Dendritic cell treated with granulocyte-macrophage colony-stimulating factor and Interleukin-4, amounts not matched to agents 40 ng/mL and 50 ng/mL, for 4 days (primary cell): ENCODE measurements at regions not wholly inside any gene's neighbourhood (a gene's known extent, or its start where the extent isn't known, plus 50 kb on each side); places are given as distances from the start of the nearest gene placed in this dataset.

Experiments used
- H3K27ac Mint-ChIP-seq: one replicate; pipeline ENCODE4 v1.8.0; 2022; ENCODE audit warnings: mild to moderate bottlenecking, mixed read lengths
- H3K27me3 Mint-ChIP-seq: one replicate; pipeline ENCODE4 v1.8.0; 2022; ENCODE audit warnings: mild to moderate bottlenecking, mixed read lengths
- H3K36me3 Mint-ChIP-seq: one replicate; pipeline ENCODE4 v1.8.0; 2022; ENCODE audit warnings: low read depth, mixed read lengths
- H3K4me1 Mint-ChIP-seq: one replicate; pipeline ENCODE4 v1.8.0; 2022; ENCODE audit warnings: low read depth, mixed read lengths
- H3K4me3 Mint-ChIP-seq: one replicate; pipeline ENCODE4 v1.8.0; 2022; ENCODE audit warnings: mild to moderate bottlenecking, moderate library complexity, mixed read lengths
- H3K9me3 Mint-ChIP-seq: one replicate; pipeline ENCODE4 v1.8.0; 2022; ENCODE audit warnings: mixed read lengths
- intact Hi-C: fragments of 100-400 bp; cut with micrococcal nuclease; formaldehyde crosslinking; loops from one replicate; pipeline ENCODE4 v1.15.0; 2022

DNA sequence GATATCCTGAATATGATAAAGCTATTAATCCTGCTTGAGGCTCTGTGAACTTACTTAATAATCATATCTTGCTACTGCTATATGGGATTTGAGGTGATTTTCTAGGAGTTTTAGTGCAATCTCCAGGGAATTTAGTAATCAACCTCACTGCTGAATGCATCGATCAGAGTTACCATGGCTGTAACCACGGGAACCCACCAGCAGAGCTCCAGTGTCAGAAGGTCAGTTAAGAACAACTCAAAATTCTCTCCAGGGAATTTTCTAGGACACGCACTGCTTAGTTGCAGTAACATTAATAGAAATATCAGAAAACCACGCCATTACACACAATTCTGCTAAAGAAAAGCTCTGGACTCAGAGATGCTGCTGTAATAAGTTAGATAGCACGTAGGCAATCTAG is 1477.2 kb upstream of the TENM3 start:
- no peak overlapping the region for H3K27ac Mint-ChIP-seq
- no peaks in the 10 kb centered on the region for H3K9me3 Mint-ChIP-seq
- H3K27me3 Mint-ChIP-seq: no peaks in the 10 kb centered on the region
- H3K36me3 Mint-ChIP-seq: no peaks in the 10 kb centered on the region
- no peaks in the 10 kb centered on the region for H3K4me1 Mint-ChIP-seq
- no peak overlapping the region for H3K4me3 Mint-ChIP-seq
- intact Hi-C loops: no loop called here

DNA sequence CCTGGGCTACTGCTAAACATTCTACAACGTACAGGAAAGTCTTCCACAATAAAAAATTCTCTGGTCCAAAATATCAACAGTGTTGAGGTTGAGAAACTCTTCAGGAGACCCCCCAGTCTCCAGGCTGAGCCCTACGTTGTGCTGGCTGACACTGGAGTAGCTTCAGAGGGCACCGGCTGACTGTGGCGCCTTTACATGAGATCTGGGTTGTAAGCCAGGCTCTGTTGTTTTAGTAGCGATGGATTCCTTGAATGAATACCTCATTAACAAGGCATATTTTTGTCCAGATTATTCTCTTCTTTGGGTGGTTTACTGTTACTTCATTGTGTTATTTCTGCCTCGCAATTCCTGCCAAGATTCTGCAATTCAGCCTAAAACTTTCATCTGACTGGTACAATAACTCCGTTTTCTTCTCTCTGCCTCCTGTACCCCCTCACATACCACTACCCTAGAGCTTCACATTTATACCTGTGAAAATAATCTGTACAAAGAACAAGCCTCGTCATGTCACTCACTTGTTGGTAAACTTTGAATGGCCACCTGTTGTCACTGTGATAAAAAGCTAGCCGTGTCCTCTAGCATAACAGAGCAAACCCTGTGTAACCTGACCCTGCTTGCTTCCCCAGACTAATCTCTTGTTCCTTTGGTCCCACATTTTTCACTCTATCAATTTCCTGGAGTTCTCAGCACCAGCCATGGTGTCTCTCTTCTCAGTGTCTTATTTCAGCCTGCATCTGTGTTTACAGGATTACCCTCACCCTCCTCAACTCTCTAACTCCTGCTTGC is 1476.1 kb upstream of the TENM3 start:
- H3K27ac Mint-ChIP-seq: no peak overlapping the region
- no peaks in the 10 kb centered on the region for H3K27me3 Mint-ChIP-seq
- H3K9me3 Mint-ChIP-seq: no peaks in the 10 kb centered on the region
- H3K36me3 Mint-ChIP-seq: no peaks in the 10 kb centered on the region
- no peak overlapping the region for H3K4me3 Mint-ChIP-seq
- H3K4me1 Mint-ChIP-seq: no peaks in the 10 kb centered on the region
- intact Hi-C loops: no loop called here

DNA sequence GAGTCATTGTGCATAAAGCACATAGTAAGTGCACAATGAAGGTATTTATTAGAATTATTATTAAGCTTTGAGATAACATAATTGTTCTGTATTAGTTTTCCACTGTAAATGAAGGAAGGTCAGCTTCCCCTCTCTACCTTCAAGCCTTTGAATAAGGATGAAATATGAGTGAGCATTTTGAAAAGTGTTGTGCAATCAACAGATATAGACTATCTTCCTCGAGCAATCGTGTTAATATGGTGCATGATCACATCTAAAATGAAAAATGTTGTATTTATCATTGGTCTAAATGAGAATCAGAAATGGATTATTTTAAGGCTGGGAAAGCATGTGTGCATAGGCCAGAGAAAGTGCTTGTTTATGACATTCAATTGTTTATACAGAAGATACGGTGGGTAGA is 1474.6 kb upstream of the TENM3 start:
- no peaks in the 10 kb centered on the region for H3K27me3 Mint-ChIP-seq
- H3K4me1 Mint-ChIP-seq: no peaks in the 10 kb centered on the region
- H3K36me3 Mint-ChIP-seq: no peaks in the 10 kb centered on the region
- no peak overlapping the region for H3K4me3 Mint-ChIP-seq
- H3K9me3 Mint-ChIP-seq: no peaks in the 10 kb centered on the region
- no peak overlapping the region for H3K27ac Mint-ChIP-seq
- intact Hi-C loops: no loop called here

- no peak overlapping the region for H3K27ac Mint-ChIP-seq
- intact Hi-C loops: no loop called here
- no peaks in the 10 kb centered on the region for H3K4me1 Mint-ChIP-seq
- no peaks in the 10 kb centered on the region for H3K9me3 Mint-ChIP-seq
- H3K27me3 Mint-ChIP-seq: no peaks in the 10 kb centered on the region
- no peaks in the 10 kb centered on the region for H3K36me3 Mint-ChIP-seq
- no peak overlapping the region for H3K4me3 Mint-ChIP-seq
These were observed 1473.4 kb upstream of the TENM3 start for GRCh38 chr4:180769791-180770190.

- no peaks in the 10 kb centered on the region for H3K4me1 Mint-ChIP-seq
- H3K36me3 Mint-ChIP-seq: no peaks in the 10 kb centered on the region
- no peak overlapping the region for H3K4me3 Mint-ChIP-seq
- H3K9me3 Mint-ChIP-seq: no peaks in the 10 kb centered on the region
- no peaks in the 10 kb centered on the region for H3K27me3 Mint-ChIP-seq
- intact Hi-C loops: no loop called here
- H3K27ac Mint-ChIP-seq: no peak overlapping the region
These were observed 1472.9 kb upstream of the TENM3 start for GRCh38 chr4:180770265-180770664.

DNA sequence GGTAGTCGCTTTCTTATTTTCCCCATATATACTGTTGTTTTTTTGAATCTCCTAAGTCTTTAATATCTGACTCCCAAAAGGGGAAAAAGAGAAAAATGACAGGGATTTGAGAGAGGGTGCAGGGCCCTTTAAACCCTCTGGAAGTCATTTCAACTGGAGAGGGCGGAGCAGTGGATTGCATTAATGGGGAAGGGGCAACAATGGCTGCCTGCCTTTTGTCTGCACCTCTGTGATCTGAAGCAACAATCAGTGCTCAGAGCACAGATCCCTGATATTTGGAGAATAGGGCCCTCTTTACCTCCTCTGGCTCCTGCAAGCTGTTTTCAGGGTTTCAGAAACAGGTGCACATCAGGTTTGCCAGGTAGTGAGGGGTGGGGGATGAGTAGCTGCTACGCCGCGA is 1458.3 kb upstream of the TENM3 start:
- Mint-ChIP-seq H3K27ac (no peak overlapping the region), H3K9me3 (peaks cover 6% of the 10 kb centered on the region), H3K4me1 (peaks cover 10% of the 10 kb centered on the region), H3K27me3 (no peaks in the 10 kb centered on the region), H3K4me3 (no peak overlapping the region), H3K36me3 (no peaks in the 10 kb centered on the region)
- intact Hi-C loops: no loop called here

DNA sequence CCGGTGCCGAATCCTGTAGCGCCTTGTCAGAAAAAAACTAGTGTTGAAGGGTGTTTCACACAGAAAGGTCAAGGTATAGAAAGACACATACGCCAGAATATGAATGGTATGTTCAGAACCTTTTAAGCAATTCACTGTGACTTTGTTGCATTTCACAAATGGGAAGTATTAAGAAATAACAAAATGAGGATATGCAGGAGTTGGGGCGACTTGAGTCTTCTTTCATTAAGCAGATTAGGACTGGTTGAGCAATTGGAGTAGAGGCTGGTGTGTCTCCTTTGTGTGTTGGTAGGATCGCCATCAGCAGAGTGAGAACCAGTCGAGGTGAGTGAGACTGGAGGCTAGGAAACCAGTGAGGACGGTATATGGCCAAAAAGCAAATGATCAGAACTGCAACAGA is 1454.5 kb upstream of the TENM3 start:
- Mint-ChIP-seq H3K4me1 (peaks cover 20% of the 10 kb centered on the region), H3K27me3 (no peaks in the 10 kb centered on the region), H3K9me3 (no peaks in the 10 kb centered on the region), H3K4me3 (no peak overlapping the region), H3K27ac (no peak overlapping the region), H3K36me3 (no peaks in the 10 kb centered on the region)
- intact Hi-C loops: no loop called here

DNA sequence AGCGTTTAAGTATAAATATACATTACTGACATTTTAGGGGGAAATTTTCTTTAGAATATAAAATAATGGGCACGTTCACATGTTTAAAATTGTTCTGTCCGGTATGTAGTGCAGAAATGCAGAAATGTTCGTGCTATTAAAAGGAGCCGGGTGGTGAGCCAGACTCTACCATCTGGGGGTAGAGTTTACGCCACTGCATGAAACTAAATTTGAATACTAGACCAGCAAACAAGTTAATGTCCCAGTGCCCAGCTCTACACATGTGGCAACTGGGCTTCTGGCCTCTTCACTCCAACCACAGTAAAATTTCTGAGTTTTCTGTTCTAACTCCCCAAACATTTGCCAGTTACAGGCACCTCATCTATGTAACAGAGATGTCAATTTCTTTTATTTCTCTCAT is 1453.3 kb upstream of the TENM3 start:
- H3K9me3 Mint-ChIP-seq: peaks cover 5% of the 10 kb centered on the region
- H3K36me3 Mint-ChIP-seq: no peaks in the 10 kb centered on the region
- no peak overlapping the region for H3K4me3 Mint-ChIP-seq
- H3K27ac Mint-ChIP-seq: no peak overlapping the region
- H3K4me1 Mint-ChIP-seq: peaks cover 27% of the 10 kb centered on the region
- no peaks in the 10 kb centered on the region for H3K27me3 Mint-ChIP-seq
- intact Hi-C loops: no loop called here

DNA sequence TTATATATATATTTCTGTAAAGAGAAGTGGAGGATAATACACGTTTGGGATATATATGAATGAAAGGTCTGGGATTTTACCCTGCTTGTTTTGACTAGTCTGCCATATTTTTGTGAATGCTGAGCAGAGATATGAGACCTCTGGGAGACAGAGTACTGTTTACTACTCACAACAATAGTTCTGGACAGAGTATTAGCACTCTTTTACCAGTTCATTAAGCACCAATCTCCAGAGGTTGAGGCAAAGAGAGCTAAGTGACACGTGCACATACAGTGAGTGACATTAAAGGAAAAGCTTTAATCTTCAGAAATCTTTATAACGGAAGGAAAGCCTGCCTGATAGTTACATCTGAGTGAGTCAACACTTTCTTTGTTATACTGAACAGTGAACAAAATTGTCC is 1452.7 kb upstream of the TENM3 start:
- no peaks in the 10 kb centered on the region for H3K27me3 Mint-ChIP-seq
- no peak overlapping the region for H3K4me3 Mint-ChIP-seq
- H3K9me3 Mint-ChIP-seq: peaks cover 5% of the 10 kb centered on the region
- intact Hi-C loops: no loop called here
- no peaks in the 10 kb centered on the region for H3K36me3 Mint-ChIP-seq
- no peak overlapping the region for H3K27ac Mint-ChIP-seq
- H3K4me1 Mint-ChIP-seq: peaks cover 32% of the 10 kb centered on the region

DNA sequence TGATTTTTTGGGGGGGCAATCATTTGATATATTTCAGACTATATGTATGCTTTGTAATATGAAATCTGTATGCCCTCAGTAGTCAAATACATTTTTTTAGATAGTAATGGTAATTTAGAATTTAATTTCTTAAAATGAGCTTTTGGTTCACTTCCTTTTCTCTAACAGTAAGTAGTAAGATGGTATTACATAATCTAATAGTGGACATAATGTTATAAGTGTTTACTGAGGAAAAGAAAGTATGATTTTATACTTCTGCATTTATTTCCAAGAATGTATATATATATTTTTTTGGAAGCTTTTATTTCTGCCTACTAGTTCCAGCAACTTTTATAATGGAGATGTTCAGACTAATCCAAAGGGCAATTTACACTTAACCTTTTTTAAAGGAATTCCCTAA is 1450.7 kb upstream of the TENM3 start:
- H3K4me1 Mint-ChIP-seq: peaks cover 32% of the 10 kb centered on the region
- H3K4me3 Mint-ChIP-seq: no peak overlapping the region
- no peak overlapping the region for H3K27ac Mint-ChIP-seq
- no peaks in the 10 kb centered on the region for H3K36me3 Mint-ChIP-seq
- no peaks in the 10 kb centered on the region for H3K27me3 Mint-ChIP-seq
- intact Hi-C loops: no loop called here
- H3K9me3 Mint-ChIP-seq: peaks cover 5% of the 10 kb centered on the region

DNA sequence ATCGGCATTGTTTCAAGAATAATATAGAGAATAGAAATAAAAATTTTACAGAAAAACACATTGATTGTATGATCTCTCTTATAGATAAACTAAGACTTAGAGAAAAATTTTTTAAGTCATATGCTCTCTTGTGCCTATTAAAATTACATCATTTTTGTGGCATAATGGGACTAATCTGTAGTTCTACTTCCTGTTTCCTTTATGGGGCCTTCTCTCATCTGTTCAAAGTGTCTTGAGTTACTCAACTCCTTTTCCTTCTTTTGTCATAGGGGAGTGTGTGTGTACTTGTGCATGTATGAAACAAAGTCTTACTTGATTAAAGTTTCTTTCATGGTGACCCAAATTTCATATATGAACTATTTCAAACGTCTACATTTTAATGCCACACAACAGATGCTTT is 1448.9 kb upstream of the TENM3 start:
- Mint-ChIP-seq H3K4me1 (peaks cover 22% of the 10 kb centered on the region), H3K9me3 (peaks cover 5% of the 10 kb centered on the region), H3K27ac (no peak overlapping the region), H3K4me3 (no peak overlapping the region), H3K27me3 (peaks cover 1% of the 10 kb centered on the region), H3K36me3 (no peaks in the 10 kb centered on the region)
- intact Hi-C loops: no loop called here

GRCh38 chr4:180798036-180798577 is 1445.1 kb upstream of the TENM3 start:
- Mint-ChIP-seq H3K9me3 (peaks cover 5% of the 10 kb centered on the region), H3K4me3 (no peak overlapping the region), H3K36me3 (no peaks in the 10 kb centered on the region), H3K27ac (no peak overlapping the region), H3K27me3 (peaks cover 4% of the 10 kb centered on the region), H3K4me1 (peaks cover 12% of the 10 kb centered on the region)
- intact Hi-C loops: no loop called here

GRCh38 chr4:180799798-180800197 is 1443.4 kb upstream of the TENM3 start:
- no peaks in the 10 kb centered on the region for H3K36me3 Mint-ChIP-seq
- peaks cover 6% of the 10 kb centered on the region for H3K27me3 Mint-ChIP-seq
- H3K4me1 Mint-ChIP-seq: peaks cover 5% of the 10 kb centered on the region
- H3K4me3 Mint-ChIP-seq: no peak overlapping the region
- peaks cover under 1% of the 10 kb centered on the region for H3K9me3 Mint-ChIP-seq
- intact Hi-C loops: no loop called here
- no peak overlapping the region for H3K27ac Mint-ChIP-seq

GRCh38 chr4:180805101-180805500 is 1438.1 kb upstream of the TENM3 start:
- H3K4me3 Mint-ChIP-seq: no peak overlapping the region
- no peaks in the 10 kb centered on the region for H3K4me1 Mint-ChIP-seq
- peaks cover 4% of the 10 kb centered on the region for H3K27me3 Mint-ChIP-seq
- no peaks in the 10 kb centered on the region for H3K9me3 Mint-ChIP-seq
- no peaks in the 10 kb centered on the region for H3K36me3 Mint-ChIP-seq
- intact Hi-C loops: no loop called here
- H3K27ac Mint-ChIP-seq: no peak overlapping the region

DNA sequence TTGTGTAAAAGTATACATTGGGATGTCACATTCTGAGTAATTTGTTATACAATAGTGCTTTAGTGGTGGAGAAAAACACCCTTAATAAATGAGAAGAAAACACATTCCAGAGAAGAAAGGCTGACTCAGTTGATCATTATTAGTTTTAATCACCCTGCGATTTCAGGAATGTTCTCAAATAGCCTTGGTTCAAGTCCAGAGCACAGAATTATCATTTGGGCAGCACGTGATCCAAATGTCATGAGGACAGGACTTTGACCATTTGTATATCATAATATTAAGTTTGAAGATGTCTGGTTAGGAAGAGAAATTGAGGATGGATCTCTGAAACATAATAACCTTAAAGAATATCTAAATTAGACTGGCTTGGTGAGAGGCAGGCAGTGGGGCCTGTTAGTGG is 1434.3 kb upstream of the TENM3 start:
- intact Hi-C loops: no loop called here
- Mint-ChIP-seq H3K4me1 (no peaks in the 10 kb centered on the region), H3K4me3 (no peak overlapping the region), H3K9me3 (no peaks in the 10 kb centered on the region), H3K27me3 (peaks cover 2% of the 10 kb centered on the region), H3K27ac (no peak overlapping the region), H3K36me3 (no peaks in the 10 kb centered on the region)
